SK-N-SH (cell line): ENCODE measurements at regions not wholly inside any gene's neighbourhood (a gene's known extent, or its start where the extent isn't known, plus 50 kb on each side); places are given as distances from the start of the nearest gene placed in this dataset.

Source experiments
- CTCF ChIA-PET: fragments of 300-600, 350-600 bp; formaldehyde crosslinking; extraction: SDS; loops from one replicate; lab custom pipeline; 2021; lab: Yijun Ruan, JAX
- POLR2A ChIA-PET: fragments of 350-600 bp; sonication (Branson Sonifier 250); formaldehyde crosslinking; extraction: SDS; loops from one replicate; lab custom pipeline; 2020; ENCODE audit warnings: antibody characterized with exemption, inconsistent platforms; lab: Yijun Ruan, JAX
- DNase-seq: peaks from one replicate; pipeline ENCODE4 v3.0.0; 2012
- H2AFZ ChIP-seq: fragments of 200-600 bp; sonication (generic); 2 replicates; pipeline ENCODE4 v1.8.1; 2016; ENCODE audit warnings: antibody characterized with exemption, mild to moderate bottlenecking, low read depth
- H3F3A ChIP-seq: fragments of 200-600 bp; sonication (generic); replicated peaks from 2 replicates; pipeline ENCODE3; 2016; ENCODE audit warnings: antibody characterized with exemption, mild to moderate bottlenecking; ENCODE audit not compliant: insufficient read depth
- H3K27ac ChIP-seq, 2 experiments: fragments of 200-500 bp in 1 of 2; fragments of 200-600 bp in 1 of 2; sonication (Bioruptor generic) in 1 of 2; sonication (generic), shearing (Covaris generic) in 1 of 2; 2 replicates each; pipeline versions ENCODE4 v1.5.1 to v1.6.1; 2014 to 2016; ENCODE audit warnings: low read depth in 2 of 2, inconsistent platforms in 1 of 2, low read length in 1 of 2, mild to moderate bottlenecking in 1 of 2, mixed read lengths in 1 of 2
- H3K27me3 ChIP-seq: fragments of 200-600 bp; sonication (generic), shearing (Covaris generic); 2 replicates; pipeline ENCODE4 v1.6.1; 2016; ENCODE audit warnings: mixed run types; ENCODE audit not compliant: insufficient read depth
- H3K36me3 ChIP-seq, 2 experiments: fragments of 200-500 bp in 1 of 2; fragments of 200-600 bp in 1 of 2; sonication (Bioruptor generic) in 1 of 2; sonication (generic) in 1 of 2; replicated peaks in 1 of 2; 2 replicates each; pipeline versions ENCODE3 to v1.5.1; 2014 to 2016; ENCODE audit warnings: low read length in 1 of 2, mild to moderate bottlenecking in 1 of 2; ENCODE audit not compliant: insufficient read depth in 2 of 2, control insufficient read depth in 1 of 2
- H3K4me1 ChIP-seq, 2 experiments: fragments of 200-500 bp in 1 of 2; fragments of 200-600 bp in 1 of 2; sonication (Bioruptor generic) in 1 of 2; sonication (generic), shearing (Covaris generic) in 1 of 2; 2 replicates each; pipeline versions ENCODE4 v1.5.1 to v1.6.1; 2014 to 2016; ENCODE audit warnings: low read depth in 1 of 2, low read length in 1 of 2, mixed run types in 1 of 2; ENCODE audit not compliant: insufficient read depth in 2 of 2, control insufficient read depth in 1 of 2
- H3K4me2 ChIP-seq: fragments of 200-600 bp; sonication (generic), shearing (Covaris generic); 2 replicates; pipeline ENCODE4 v1.6.1; 2017; ENCODE audit warnings: mixed run types
- H3K4me3 ChIP-seq, 2 experiments: fragments of 200-500 bp in 1 of 2; fragments of 200-600 bp in 1 of 2; sonication (Bioruptor generic) in 1 of 2; sonication (generic), shearing (Covaris generic) in 1 of 2; 2 replicates each; pipeline versions ENCODE4 v1.5.1 to v1.8.1; 2014 to 2016; ENCODE audit warnings: low read depth in 2 of 2, inconsistent platforms in 1 of 2, low read length in 1 of 2, mild to moderate bottlenecking in 1 of 2, mixed read lengths in 1 of 2, moderate library complexity in 1 of 2
- H3K79me2 ChIP-seq: fragments of 200-600 bp; sonication (generic); 2 replicates; pipeline ENCODE4 v1.8.1; 2017; ENCODE audit warnings: mild to moderate bottlenecking; ENCODE audit not compliant: insufficient read depth
- H3K9ac ChIP-seq: fragments of 200-600 bp; sonication (generic); 2 replicates; pipeline ENCODE4 v1.6.1; 2017; ENCODE audit warnings: mixed run types
- H3K9me2 ChIP-seq: fragments of 200-600 bp; sonication (generic); 2 replicates; pipeline ENCODE4 v1.6.1; 2017; ENCODE audit warnings: mixed run types
- H3K9me3 ChIP-seq: fragments of 200-600 bp; sonication (generic); 2 replicates; pipeline ENCODE4 v1.6.1; 2017; ENCODE audit warnings: mixed run types, mild to moderate bottlenecking, moderate library complexity
- H4K20me1 ChIP-seq: fragments of 200-600 bp; sonication (generic); 2 replicates; pipeline ENCODE4 v1.6.1; 2017; ENCODE audit warnings: mild to moderate bottlenecking, mixed run types; ENCODE audit not compliant: insufficient read depth
- CHD2 ChIP-seq: fragments of 150-350 bp; IDR thresholded peaks from 2 replicates; pipeline ENCODE4 v1.6.1; 2018; ENCODE audit warnings: low read length; ENCODE audit not compliant: partially characterized antibody
- ELF1 ChIP-seq: IDR thresholded peaks from 2 replicates; pipeline ENCODE4 v1.4.0; 2012
- EP300 ChIP-seq, 2 experiments: IDR thresholded peaks; 2 replicates each; pipeline versions ENCODE4 v1.4.0 to v1.6.1; 2012; ENCODE audit warnings: borderline replicate concordance in 1 of 2, low read depth in 1 of 2, low read length in 1 of 2
- EZH2phosphoT487 ChIP-seq: fragments of 200-600 bp; sonication (generic); IDR thresholded peaks from 2 replicates; pipeline ENCODE4 v1.6.1; 2017; ENCODE audit warnings: low read depth, mixed run types, mild to moderate bottlenecking, antibody characterized with exemption, moderate library complexity, borderline replicate concordance
- FOSL2 ChIP-seq: IDR thresholded peaks from 2 replicates; pipeline ENCODE4 v1.4.0; 2012; ENCODE audit warnings: low read depth, mild to moderate bottlenecking, moderate library complexity, borderline replicate concordance
- FOXJ3 ChIP-seq: sonication (generic); formaldehyde crosslinking; IDR thresholded peaks from 2 replicates; pipeline ENCODE4 v1.5.1; 2020; ENCODE audit warnings: mild to moderate bottlenecking, missing genetic modification reagents
- NFIC ChIP-seq: IDR thresholded peaks from 2 replicates; pipeline ENCODE4 v1.4.0; 2012; ENCODE audit warnings: borderline replicate concordance
- POLR2AphosphoS5 ChIP-seq: IDR thresholded peaks from 2 replicates; pipeline ENCODE4 v1.6.1; 2012; ENCODE audit warnings: low read depth, low read length
- RFX5 ChIP-seq: IDR thresholded peaks from 2 replicates; pipeline ENCODE4 v1.6.1; 2012; ENCODE audit warnings: mild to moderate bottlenecking, improper control_type of control experiment, low read length
- RXRA ChIP-seq: IDR thresholded peaks from 2 replicates; pipeline ENCODE4 v1.4.0; 2012; ENCODE audit warnings: low read depth, mild to moderate bottlenecking, borderline replicate concordance
- SMC3 ChIP-seq: IDR thresholded peaks from 2 replicates; pipeline ENCODE4 v1.6.1; 2012; ENCODE audit warnings: low read depth, low read length, improper control_type of control experiment
- TAF1 ChIP-seq: IDR thresholded peaks from 2 replicates; pipeline ENCODE4 v1.6.1; 2012; ENCODE audit warnings: low read depth, mild to moderate bottlenecking, low read length, moderate library complexity, borderline replicate concordance
- TCF12 ChIP-seq: IDR thresholded peaks from 2 replicates; pipeline ENCODE4 v1.4.0; 2012
- USF1 ChIP-seq: IDR thresholded peaks from 2 replicates; pipeline ENCODE4 v1.4.0; 2012; ENCODE audit warnings: low read depth, borderline replicate concordance
- ZBTB33 ChIP-seq: IDR thresholded peaks from 2 replicates; pipeline ENCODE4 v1.4.0; 2012; ENCODE audit warnings: low read depth, borderline replicate concordance
- WGBS: methylation state at CpG from one replicate; pipeline ENCODE4 v1.1.6; 2017; ENCODE audit warnings: low lambda C conversion rate; 5-methylcytosine and 5-hydroxymethylcytosine counted together
- TF ChIP-seq, protein P1 (sequence below): IDR thresholded peaks from 2 replicates; pipeline ENCODE4 v1.4.0; 2012; ENCODE audit warnings: low read depth

- H3K79me2 ChIP-seq, result no peaks in the 10 kb centered on the region
- ChIA-PET CTCF (interaction anchor here (0.9 to 7.3 kb wide), 7 partner anchors 12 to 281 kb away, joined by 3 to 105 read pairs (median 4); partner anchors contain the start of gene FADD), POLR2A (no interaction called here)
- no peak overlapping the region for H3K4me3 ChIP-seq
- TF ChIP-seq CHD2 (no peak), TCF12 (no peak), EP300 (IDR thresholded peaks at IDR 0.05; ENCODE audit: borderline replicate concordance in 1 of 2, low read depth in 1 of 2, low read length in 1 of 2) (no peak), FOSL2 (no peak), USF1 (no peak), SMC3 (no peak), EZH2phosphoT487 (no peak)
- TF ChIP-seq, protein P1, sequence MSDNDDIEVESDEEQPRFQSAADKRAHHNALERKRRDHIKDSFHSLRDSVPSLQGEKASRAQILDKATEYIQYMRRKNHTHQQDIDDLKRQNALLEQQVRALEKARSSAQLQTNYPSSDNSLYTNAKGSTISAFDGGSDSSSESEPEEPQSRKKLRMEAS, result no peak
- H3K9ac ChIP-seq, result no peak overlapping the region
- no peaks in the 10 kb centered on the region; the same call in 1 of the 2 replicates for H3K27me3 ChIP-seq
- no peak overlapping the region for H3K4me2 ChIP-seq
- no peaks in the 10 kb centered on the region for H3K36me3 ChIP-seq
- H4K20me1 ChIP-seq, result no peaks in the 10 kb centered on the region
- DNase-seq, result no peak
- 53% methylated on average over 5 of the region's 17 CpGs for WGBS
- H2AFZ ChIP-seq, result no peak overlapping the region
- no peak overlapping the region for H3K27ac ChIP-seq
- no peaks in the 10 kb centered on the region for H3K9me2 ChIP-seq
- peaks cover 0 to 24% of the 10 kb centered on the region in 2 experiments; a peak in 1 of 4 replicates for H3K4me1 ChIP-seq
- no peaks in the 10 kb centered on the region for H3K9me3 ChIP-seq
- H3F3A ChIP-seq, result no peaks in the 10 kb centered on the region
These were observed 102.9 kb upstream of the FGF3 start for GRCh38 chr11:69922015-69922595.

DNA sequence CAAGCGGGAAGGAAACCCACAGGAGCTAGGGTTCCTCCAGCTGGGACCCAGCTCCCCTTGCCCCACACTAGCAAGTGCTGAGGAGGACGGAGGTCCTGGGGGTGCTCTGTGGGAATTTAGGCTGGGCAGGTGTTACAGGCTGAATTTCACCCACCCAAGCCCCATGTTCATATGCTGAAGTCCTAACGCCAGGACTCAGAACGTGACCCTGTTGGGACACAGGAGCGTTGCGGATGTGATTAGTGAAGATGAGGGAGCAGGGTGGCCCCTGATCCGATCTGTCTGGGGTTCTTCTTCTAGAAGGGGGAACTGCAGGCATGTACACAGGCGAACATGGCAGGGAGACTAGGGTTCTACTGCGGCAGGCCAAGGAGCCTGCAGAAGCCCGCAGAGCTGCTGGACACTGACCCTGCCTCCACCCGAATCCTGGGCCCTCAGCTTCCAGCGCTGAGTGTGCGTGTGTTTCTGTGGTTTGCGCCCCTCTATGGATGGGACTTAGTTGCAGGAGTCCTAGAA, 103.4 kb upstream of the FGF3 start:
- Histone ChIP-seq H3K36me3 (no peaks in the 10 kb centered on the region), H3K9ac (no peak overlapping the region), H3K9me2 (no peaks in the 10 kb centered on the region), H2AFZ (no peak overlapping the region), H3K27ac (no peak overlapping the region), H3K4me2 (no peak overlapping the region), H3K4me1 (peaks cover 0 to 24% of the 10 kb centered on the region in 2 experiments; a peak in 1 of 4 replicates), H3K4me3 (no peak overlapping the region), H3K79me2 (no peaks in the 10 kb centered on the region), H4K20me1 (no peaks in the 10 kb centered on the region), H3K27me3 (no peaks in the 10 kb centered on the region; the same call in 1 of the 2 replicates), H3K9me3 (no peaks in the 10 kb centered on the region), H3F3A (no peaks in the 10 kb centered on the region)
- DNase-seq, result no peak
- TF ChIP-seq ELF1, result no peak
- no peak for TF ChIP-seq RFX5
- no peak for TF ChIP-seq FOXJ3 (CRISPR knock-in tag)
- no peak for TF ChIP-seq ZBTB33
- TF ChIP-seq RXRA, result no peak
- no peak for TF ChIP-seq NFIC
- no peak for TF ChIP-seq EP300 (IDR thresholded peaks at IDR 0.05; ENCODE audit: borderline replicate concordance in 1 of 2, low read depth in 1 of 2, low read length in 1 of 2)
- no peak for TF ChIP-seq POLR2AphosphoS5
- TF ChIP-seq TAF1, result no peak
- no peak for TF ChIP-seq TCF12
- POLR2A ChIA-PET, result no interaction called here
- 76% methylated on average over 8 of the region's 14 CpGs for WGBS
- CTCF ChIA-PET, result interaction anchor here (1.0 to 7.3 kb wide), 6 partner anchors 9 to 281 kb away, joined by 3 to 105 read pairs (median 16); partner anchors contain the start of gene FADD
